ENCODE measurements at regions not wholly inside any gene's neighbourhood (a gene's known extent, or its start where the extent isn't known, plus 50 kb on each side); places are given as distances from the start of the nearest gene placed in this dataset.

- Histone ChIP-seq H3K9ac (ENCODE audit: insufficient read depth in 1 of 2, low read depth in 2 of 2, low read length in 2 of 2) (no peak overlapping the region), H3K4me1 (replicated peaks in 1 of 2; ENCODE audit: control insufficient read depth in 2 of 2, insufficient read depth in 2 of 2, low read length in 2 of 2) (no peaks in the 10 kb centered on the region), H2AFZ (ENCODE audit: low read depth, low read length) (no peak overlapping the region), H4K20me1 (replicated peaks; ENCODE audit: control insufficient read depth, insufficient read depth, low read length) (no peaks in the 10 kb centered on the region), H3K4me2 (ENCODE audit: insufficient read depth, low read length) (no peak overlapping the region), H3K79me2 (ENCODE audit: control insufficient read depth, insufficient read depth, low read length) (no peaks in the 10 kb centered on the region), H3K4me3 (no peak overlapping the region), H3K9me1 (ENCODE audit: control insufficient read depth, insufficient read depth, low read length) (no peaks in the 10 kb centered on the region), H3K36me3 (ENCODE audit: control insufficient read depth, insufficient read depth, low read length) (no peaks in the 10 kb centered on the region), H3K9me3 (replicated peaks; ENCODE audit: control insufficient read depth, insufficient read depth, low read depth, low read length) (no peaks in the 10 kb centered on the region), H3K27me3 (ENCODE audit: control insufficient read depth in 2 of 2, insufficient read depth in 2 of 2, low read length in 2 of 2) (peaks cover 0 to 20% of the 10 kb centered on the region in 2 experiments; a peak in 2 of 5 replicates), H3K27ac (ENCODE audit: extremely low read depth, low read depth, low read length) (no peak overlapping the region)
- FAIRE-seq: no peak
- WGBS (ENCODE audit: insufficient coverage, low coverage, missing lambda C conversion rate): 7% methylated on average over 9 of the region's 9 CpGs
- in situ Hi-C loops (cut with MboI): no loop called here
- ChIA-PET CTCF (ENCODE audit: low intra/inter-chr PET ratio) (no interaction called here), POLR2A (no interaction called here)
- ATAC-seq: no peak
- DNase-seq (ENCODE audit: extremely low read depth in 1 of 4, low spot score in 3 of 4): no peak
- BruUV-seq (replicated peaks): no TSS peak
- intact Hi-C loops (cut with micrococcal nuclease): no loop called here
- TF ChIP-seq POU5F1 (IDR thresholded peaks at IDR 0.05; ENCODE audit: borderline replicate concordance, low read depth, low read length, partially characterized antibody): no peak
- no peak for TF ChIP-seq ZNF282 (CRISPR knock-in tag; IDR thresholded peaks at IDR 0.05)
- TF ChIP-seq HDGF (IDR thresholded peaks at IDR 0.05): no peak
- TF ChIP-seq NKRF (IDR thresholded peaks at IDR 0.05; ENCODE audit: borderline replicate concordance): no peak
- no peak for TF ChIP-seq SREBF2 (CRISPR knock-in tag; IDR thresholded peaks at IDR 0.05)
- TF ChIP-seq PRMT5 (CRISPR knock-in tag; IDR thresholded peaks at IDR 0.05): no peak
- TF ChIP-seq ETS1 (conservative IDR thresholded peaks at IDR 0.05; ENCODE audit: control insufficient read depth, low read depth, low read length): no peak
- no peak for TF ChIP-seq ZKSCAN8 (CRISPR knock-in tag; IDR thresholded peaks at IDR 0.05)
- TF ChIP-seq MEF2D (tag; conservative IDR thresholded peaks at IDR 0.05; ENCODE audit: low read depth): no peak
- no peak for TF ChIP-seq NR0B1 (IDR thresholded peaks at IDR 0.05; ENCODE audit: partially characterized antibody)
- TF ChIP-seq CTCFL (IDR thresholded peaks at IDR 0.05; ENCODE audit: borderline replicate concordance, insufficient read depth, low read depth, low read length, poor library complexity, severe bottlenecking): no peak
- TF ChIP-seq NR3C1 (CRISPR knock-in tag; IDR thresholded peaks at IDR 0.05): no peak
- TF ChIP-seq HMGN3 (IDR thresholded peaks at IDR 0.05; ENCODE audit: borderline replicate concordance, extremely low read depth, insufficient read length, low read depth, low read length): no peak
- TF ChIP-seq CHD2 (IDR thresholded peaks at IDR 0.05; ENCODE audit: low read depth, low read length): no peak
These were observed 243.2 kb downstream of the COL4A1 start for GRCh38 chr13:110063490-110064421.
